ENCODE measurements at regions not wholly inside any gene's neighbourhood (a gene's known extent, or its start where the extent isn't known, plus 50 kb on each side); places are given as distances from the start of the nearest gene placed in this dataset.

DNA sequence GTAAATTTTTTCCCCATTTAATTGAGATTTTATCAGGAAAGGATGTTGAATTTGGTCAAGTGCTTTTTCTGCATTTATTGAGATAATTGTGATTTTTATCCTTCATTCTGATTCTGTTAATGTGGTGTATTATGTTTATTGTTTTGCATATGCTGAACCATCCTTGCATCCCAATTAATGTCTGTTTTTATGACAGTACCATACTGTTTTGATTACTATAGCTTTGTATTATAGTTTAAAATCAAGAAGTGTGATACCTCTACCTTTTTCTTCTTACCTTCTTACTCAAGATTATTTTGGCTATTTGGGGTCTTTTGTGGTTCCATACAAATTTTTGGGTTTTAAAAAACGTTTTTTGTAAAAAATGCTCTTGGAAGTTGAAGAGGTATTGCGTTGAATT is 357.2 kb downstream of the REEP3 start:
- Histone ChIP-seq H3K27me3 (no peaks in the 10 kb centered on the region), H3K4me1 (ENCODE audit: insufficient read depth) (no peaks in the 10 kb centered on the region), H3K9me3 (no peaks in the 10 kb centered on the region), H3K27ac (no peak overlapping the region), H3K4me3 (no peak overlapping the region), H3K36me3 (no peaks in the 10 kb centered on the region)
- 71 to 80% (median 80%) methylated on average over 2 of the region's 2 CpGs for WGBS, 3 donors
- intact Hi-C loops (cut with DNase I) = no loop called here
- no peak for TF ChIP-seq POLR2A (IDR thresholded peaks at IDR 0.05)
- TF ChIP-seq, protein P1, sequence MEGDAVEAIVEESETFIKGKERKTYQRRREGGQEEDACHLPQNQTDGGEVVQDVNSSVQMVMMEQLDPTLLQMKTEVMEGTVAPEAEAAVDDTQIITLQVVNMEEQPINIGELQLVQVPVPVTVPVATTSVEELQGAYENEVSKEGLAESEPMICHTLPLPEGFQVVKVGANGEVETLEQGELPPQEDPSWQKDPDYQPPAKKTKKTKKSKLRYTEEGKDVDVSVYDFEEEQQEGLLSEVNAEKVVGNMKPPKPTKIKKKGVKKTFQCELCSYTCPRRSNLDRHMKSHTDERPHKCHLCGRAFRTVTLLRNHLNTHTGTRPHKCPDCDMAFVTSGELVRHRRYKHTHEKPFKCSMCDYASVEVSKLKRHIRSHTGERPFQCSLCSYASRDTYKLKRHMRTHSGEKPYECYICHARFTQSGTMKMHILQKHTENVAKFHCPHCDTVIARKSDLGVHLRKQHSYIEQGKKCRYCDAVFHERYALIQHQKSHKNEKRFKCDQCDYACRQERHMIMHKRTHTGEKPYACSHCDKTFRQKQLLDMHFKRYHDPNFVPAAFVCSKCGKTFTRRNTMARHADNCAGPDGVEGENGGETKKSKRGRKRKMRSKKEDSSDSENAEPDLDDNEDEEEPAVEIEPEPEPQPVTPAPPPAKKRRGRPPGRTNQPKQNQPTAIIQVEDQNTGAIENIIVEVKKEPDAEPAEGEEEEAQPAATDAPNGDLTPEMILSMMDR (IDR thresholded peaks at IDR 0.05) = no peak
- TF ChIP-seq EP300 (IDR thresholded peaks at IDR 0.05) = no peak
- DNase-seq = no peak

- no peak overlapping the region for H3K27ac ChIP-seq
- 78 to 86% (median 86%) methylated on average over 1 of the region's 1 CpG for WGBS, 3 donors
- no peaks in the 10 kb centered on the region for H3K4me1 ChIP-seq (ENCODE audit: insufficient read depth)
- no peaks in the 10 kb centered on the region for H3K27me3 ChIP-seq
- intact Hi-C loops (cut with DNase I) = no loop called here
- no peaks in the 10 kb centered on the region for H3K9me3 ChIP-seq
- no peak overlapping the region for H3K4me3 ChIP-seq
- H3K36me3 ChIP-seq = no peaks in the 10 kb centered on the region
- DNase-seq = no peak
- TF ChIP-seq POLR2A (IDR thresholded peaks at IDR 0.05) (no peak), EP300 (IDR thresholded peaks at IDR 0.05) (no peak)
- TF ChIP-seq, protein P1 (IDR thresholded peaks at IDR 0.05) = no peak
Measured at GRCh38 chr10:63883861-63884260, 362.7 kb downstream of the REEP3 start.

GRCh38 chr10:63884426-63884825 is 363.2 kb downstream of the REEP3 start:
- no peaks in the 10 kb centered on the region for H3K4me1 ChIP-seq (ENCODE audit: insufficient read depth)
- no peak overlapping the region for H3K27ac ChIP-seq
- 74 to 87% (median 83%) methylated on average over 2 of the region's 2 CpGs for WGBS, 3 donors
- no peak for DNase-seq
- intact Hi-C loops (cut with DNase I) = no loop called here
- H3K9me3 ChIP-seq = no peaks in the 10 kb centered on the region
- no peak overlapping the region for H3K4me3 ChIP-seq
- no peaks in the 10 kb centered on the region for H3K27me3 ChIP-seq
- H3K36me3 ChIP-seq = no peaks in the 10 kb centered on the region
- TF ChIP-seq, protein P1 (IDR thresholded peaks at IDR 0.05) = no peak
- TF ChIP-seq EP300 (IDR thresholded peaks at IDR 0.05) (no peak), POLR2A (IDR thresholded peaks at IDR 0.05) (no peak)

GRCh38 chr10:63885156-63885555 is 364.0 kb downstream of the REEP3 start:
- no peak overlapping the region for H3K27ac ChIP-seq
- H3K4me3 ChIP-seq = no peak overlapping the region
- no peaks in the 10 kb centered on the region for H3K4me1 ChIP-seq (ENCODE audit: insufficient read depth)
- no peaks in the 10 kb centered on the region for H3K36me3 ChIP-seq
- intact Hi-C loops (cut with DNase I) = no loop called here
- no peak for TF ChIP-seq EP300 (IDR thresholded peaks at IDR 0.05)
- H3K27me3 ChIP-seq = no peaks in the 10 kb centered on the region
- H3K9me3 ChIP-seq = no peaks in the 10 kb centered on the region
- DNase-seq = no peak

DNA sequence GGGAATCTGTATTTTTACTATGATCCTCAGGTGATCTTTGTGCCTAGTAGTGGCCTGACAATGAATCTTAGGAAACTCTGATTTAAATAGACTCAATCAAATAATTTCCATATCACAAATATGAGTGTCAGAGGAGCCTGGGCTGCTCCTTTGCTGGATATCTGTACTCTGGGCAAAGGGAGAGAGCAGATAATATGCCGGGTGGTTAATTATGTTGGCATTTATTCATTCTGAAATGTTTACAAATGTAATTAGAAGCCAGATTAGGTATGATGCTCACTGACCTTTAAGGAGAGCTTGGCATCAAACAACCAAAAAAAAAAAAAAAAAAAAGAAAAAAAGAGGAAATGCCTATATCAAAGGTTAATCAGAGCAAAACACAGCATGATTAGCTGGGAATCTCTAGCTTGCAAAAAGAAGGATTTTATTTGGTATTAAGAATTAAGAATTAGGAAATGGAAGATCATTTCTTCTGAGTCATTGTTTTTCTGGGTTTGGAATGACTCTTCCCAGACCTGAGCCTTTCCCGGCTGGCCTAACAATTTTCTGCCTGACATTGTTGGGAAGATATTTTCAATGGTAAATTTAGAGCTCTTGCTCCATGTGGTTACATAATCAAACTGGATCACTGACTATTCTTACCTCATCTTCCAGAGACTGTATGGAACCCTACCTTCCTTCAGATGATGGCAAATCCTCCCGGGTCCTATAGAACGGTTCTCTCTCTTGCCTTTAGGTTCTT is 365.3 kb downstream of the REEP3 start:
- no peaks in the 10 kb centered on the region for H3K27me3 ChIP-seq
- TF ChIP-seq, protein P1 (IDR thresholded peaks at IDR 0.05) = no peak
- TF ChIP-seq EP300 (IDR thresholded peaks at IDR 0.05) (no peak), POLR2A (IDR thresholded peaks at IDR 0.05) (no peak)
- WGBS, 3 donors = 68 to 80% (median 72%) methylated on average over 4 of the region's 4 CpGs
- no peaks in the 10 kb centered on the region for H3K36me3 ChIP-seq
- H3K4me3 ChIP-seq = no peak overlapping the region
- no peak for DNase-seq
- intact Hi-C loops (cut with DNase I) = no loop called here
- H3K27ac ChIP-seq = no peak overlapping the region
- no peaks in the 10 kb centered on the region for H3K4me1 ChIP-seq (ENCODE audit: insufficient read depth)
- H3K9me3 ChIP-seq = no peaks in the 10 kb centered on the region
